Testis (tissue), 2 donors: ENCODE measurements at regions not wholly inside any gene's neighbourhood (a gene's known extent, or its start where the extent isn't known, plus 50 kb on each side); places are given as distances from the start of the nearest gene placed in this dataset.

Experiments used
- POLR2A ChIP-seq: fragments of 450-650 bp; IDR thresholded peaks from one replicate; pipeline ENCODE4 v1.6.1; 2017; ENCODE audit warnings: antibody characterized with exemption, mild to moderate bottlenecking, moderate library complexity
- TF ChIP-seq, protein P1 (sequence below), 3 experiments: fragments of 450-650 bp in 2 of 3; fragments of 200-600 bp in 1 of 3; sonication (generic) in 1 of 3; IDR thresholded peaks; one replicate each; pipeline ENCODE4 v1.5.1; 2016 to 2019; ENCODE audit warnings: antibody characterized with exemption in 3 of 3, mild to moderate bottlenecking in 2 of 3, moderate library complexity in 1 of 3

DNA sequence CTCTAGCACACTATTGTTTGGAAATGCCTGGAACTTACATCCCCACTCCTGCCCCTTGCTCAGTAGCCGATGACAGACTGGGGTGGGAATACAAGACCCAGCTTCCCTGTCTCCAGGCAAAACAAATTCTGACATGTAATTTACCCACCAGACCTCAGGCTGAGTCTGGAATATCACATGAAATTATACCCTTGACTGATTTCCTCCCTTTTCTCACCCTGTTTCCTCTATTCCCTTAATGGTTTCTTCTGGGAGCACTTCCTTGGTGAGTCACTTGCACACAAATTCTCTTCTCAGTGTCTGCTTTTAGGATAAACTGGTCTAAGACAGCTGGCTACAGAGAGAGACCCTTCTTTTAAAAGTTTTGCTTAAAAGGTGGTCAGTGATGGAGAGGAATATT, 65.8 kb upstream of the DIPK2B start:
- TF ChIP-seq, protein P1, sequence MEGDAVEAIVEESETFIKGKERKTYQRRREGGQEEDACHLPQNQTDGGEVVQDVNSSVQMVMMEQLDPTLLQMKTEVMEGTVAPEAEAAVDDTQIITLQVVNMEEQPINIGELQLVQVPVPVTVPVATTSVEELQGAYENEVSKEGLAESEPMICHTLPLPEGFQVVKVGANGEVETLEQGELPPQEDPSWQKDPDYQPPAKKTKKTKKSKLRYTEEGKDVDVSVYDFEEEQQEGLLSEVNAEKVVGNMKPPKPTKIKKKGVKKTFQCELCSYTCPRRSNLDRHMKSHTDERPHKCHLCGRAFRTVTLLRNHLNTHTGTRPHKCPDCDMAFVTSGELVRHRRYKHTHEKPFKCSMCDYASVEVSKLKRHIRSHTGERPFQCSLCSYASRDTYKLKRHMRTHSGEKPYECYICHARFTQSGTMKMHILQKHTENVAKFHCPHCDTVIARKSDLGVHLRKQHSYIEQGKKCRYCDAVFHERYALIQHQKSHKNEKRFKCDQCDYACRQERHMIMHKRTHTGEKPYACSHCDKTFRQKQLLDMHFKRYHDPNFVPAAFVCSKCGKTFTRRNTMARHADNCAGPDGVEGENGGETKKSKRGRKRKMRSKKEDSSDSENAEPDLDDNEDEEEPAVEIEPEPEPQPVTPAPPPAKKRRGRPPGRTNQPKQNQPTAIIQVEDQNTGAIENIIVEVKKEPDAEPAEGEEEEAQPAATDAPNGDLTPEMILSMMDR (IDR thresholded peaks at IDR 0.05) = no peak
- TF ChIP-seq POLR2A = no peak
